C4-2B (cell line): ENCODE measurements at regions not wholly inside any gene's neighbourhood (a gene's known extent, or its start where the extent isn't known, plus 50 kb on each side); places are given as distances from the start of the nearest gene placed in this dataset.

ENCODE experiments used
- H3K27ac ChIP-seq: fragments of 450-650 bp; 2 replicates; pipeline ENCODE4 v1.5.1; 2017
- ZFX ChIP-seq: fragments of 450-650 bp; IDR thresholded peaks from 2 replicates; pipeline ENCODE4 v1.6.1; 2017
- TF ChIP-seq, protein P1 (sequence below): fragments of 450-650 bp; conservative IDR thresholded peaks from 2 replicates; pipeline ENCODE4 v1.5.1; 2017; ENCODE audit warnings: mild to moderate bottlenecking

DNA sequence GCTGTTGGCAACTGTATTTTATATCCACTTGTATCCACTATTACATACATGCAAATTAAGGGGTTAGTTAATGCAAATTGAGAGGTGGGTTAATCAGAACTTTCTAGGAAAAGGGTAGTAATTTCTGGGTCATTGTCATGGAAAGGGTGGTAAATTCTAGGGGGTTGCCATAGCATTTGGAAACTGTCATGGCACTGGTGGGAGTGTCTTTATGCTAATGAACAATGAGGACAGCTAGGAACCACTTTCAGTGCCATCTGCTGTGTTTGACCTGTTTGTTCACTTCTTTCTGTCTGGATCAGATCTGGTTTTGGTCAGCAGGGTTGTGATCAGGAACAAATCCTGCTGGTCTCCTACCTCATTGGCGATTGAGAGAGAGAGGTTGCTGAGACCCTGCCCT is 283.3 kb upstream of the PRKCQ start:
- no peak overlapping the region for H3K27ac ChIP-seq
- TF ChIP-seq ZFX: no peak
- TF ChIP-seq, protein P1, sequence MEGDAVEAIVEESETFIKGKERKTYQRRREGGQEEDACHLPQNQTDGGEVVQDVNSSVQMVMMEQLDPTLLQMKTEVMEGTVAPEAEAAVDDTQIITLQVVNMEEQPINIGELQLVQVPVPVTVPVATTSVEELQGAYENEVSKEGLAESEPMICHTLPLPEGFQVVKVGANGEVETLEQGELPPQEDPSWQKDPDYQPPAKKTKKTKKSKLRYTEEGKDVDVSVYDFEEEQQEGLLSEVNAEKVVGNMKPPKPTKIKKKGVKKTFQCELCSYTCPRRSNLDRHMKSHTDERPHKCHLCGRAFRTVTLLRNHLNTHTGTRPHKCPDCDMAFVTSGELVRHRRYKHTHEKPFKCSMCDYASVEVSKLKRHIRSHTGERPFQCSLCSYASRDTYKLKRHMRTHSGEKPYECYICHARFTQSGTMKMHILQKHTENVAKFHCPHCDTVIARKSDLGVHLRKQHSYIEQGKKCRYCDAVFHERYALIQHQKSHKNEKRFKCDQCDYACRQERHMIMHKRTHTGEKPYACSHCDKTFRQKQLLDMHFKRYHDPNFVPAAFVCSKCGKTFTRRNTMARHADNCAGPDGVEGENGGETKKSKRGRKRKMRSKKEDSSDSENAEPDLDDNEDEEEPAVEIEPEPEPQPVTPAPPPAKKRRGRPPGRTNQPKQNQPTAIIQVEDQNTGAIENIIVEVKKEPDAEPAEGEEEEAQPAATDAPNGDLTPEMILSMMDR: no peak

DNA sequence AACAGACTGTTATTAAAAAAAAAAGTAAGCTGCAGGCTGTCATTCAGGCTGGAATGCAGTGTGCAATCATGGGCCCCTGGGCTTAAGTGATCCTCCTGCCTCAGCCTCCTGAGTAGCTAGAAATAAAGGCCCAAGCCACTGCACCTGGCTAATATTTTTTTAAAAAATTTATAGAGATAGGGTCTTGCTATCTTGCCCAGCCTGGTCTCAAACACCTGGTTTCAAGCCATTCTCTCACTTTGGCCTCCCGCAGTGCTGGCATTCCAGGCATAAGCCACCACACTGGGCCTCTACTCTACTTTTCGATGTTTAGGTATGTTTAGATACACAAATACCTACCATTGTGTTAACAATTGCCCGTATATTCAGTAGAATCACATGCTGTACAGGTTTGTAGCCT is 270.4 kb upstream of the PRKCQ start:
- TF ChIP-seq, protein P1: no peak
- no peak for TF ChIP-seq ZFX
- no peak overlapping the region for H3K27ac ChIP-seq

DNA sequence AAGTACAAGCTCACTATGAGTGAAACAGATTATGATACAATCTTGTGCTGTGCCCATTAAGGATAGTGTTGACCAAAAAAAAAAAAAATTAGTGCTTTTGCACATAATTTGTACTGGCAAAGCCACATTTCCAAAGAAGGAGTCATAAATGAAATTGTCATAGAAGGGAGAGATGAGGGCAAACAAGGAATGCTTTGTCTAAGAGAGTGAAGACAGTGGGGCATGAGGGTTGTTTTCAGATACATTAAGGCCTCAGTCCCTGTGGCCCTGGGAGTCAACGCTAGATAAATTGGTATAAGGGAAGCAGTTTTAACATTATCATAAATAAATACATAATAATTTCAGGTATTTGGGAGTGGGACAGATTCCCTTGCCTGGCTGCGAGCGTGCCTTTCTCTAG is 267.5 kb upstream of the PRKCQ start:
- H3K27ac ChIP-seq: no peak overlapping the region
- no peak for TF ChIP-seq ZFX
- TF ChIP-seq, protein P1: no peak

DNA sequence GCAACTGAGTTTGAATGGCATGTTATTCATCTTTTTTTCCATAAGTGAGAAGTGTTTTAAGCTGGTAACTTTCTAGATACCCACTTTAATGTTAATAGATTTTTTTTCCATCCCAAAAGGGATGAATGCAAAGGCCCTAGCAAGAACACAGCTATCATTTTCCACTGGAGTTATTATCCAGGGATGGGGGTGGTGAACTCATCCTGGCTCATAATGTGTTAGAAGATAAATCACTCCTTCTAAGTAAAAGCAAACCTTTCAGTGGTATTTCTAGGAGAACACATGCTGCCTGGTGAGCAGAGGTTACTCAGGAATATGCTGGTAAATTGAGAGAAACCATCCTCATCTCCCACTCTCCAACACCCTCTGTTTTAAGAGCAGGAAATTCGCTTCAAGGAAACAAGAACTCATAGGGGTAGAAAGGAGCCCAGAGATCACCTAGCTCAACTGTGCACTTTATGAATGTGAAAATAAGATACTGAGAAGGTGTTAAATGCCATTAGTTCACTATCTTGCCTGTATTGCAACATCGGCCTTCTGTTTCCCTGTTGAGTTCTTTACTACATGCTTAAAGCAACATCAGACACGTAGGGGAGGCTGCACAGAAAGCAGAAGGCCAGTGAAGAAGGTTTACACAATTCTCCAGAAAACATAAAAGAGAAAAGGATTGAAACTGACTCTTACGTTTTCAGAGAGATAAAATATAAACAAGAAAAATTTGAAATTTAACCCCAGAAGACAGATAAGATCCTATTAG is 264.0 kb upstream of the PRKCQ start:
- H3K27ac ChIP-seq: no peak overlapping the region
- TF ChIP-seq, protein P1: no peak
- TF ChIP-seq ZFX: no peak

DNA sequence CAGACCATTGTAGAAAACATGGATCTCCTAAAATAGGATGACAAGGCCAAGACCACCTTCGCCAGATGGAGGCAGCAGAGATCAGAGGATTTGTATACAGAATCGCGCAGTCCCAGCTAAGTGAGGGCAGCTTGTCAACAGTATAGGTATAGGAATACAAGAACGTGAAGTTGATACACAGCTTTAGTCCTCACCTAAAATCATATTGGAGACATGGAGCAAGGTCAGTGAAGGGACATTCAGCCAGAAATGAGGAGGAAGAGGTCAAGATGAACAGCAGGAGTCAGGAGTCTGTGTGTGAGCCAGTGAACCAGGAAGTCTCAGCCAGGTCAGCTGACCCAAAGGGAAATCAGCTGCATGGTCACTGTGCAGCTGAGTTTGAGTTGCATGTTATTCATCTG is 263.4 kb upstream of the PRKCQ start:
- TF ChIP-seq, protein P1: peak; percentile 45
- TF ChIP-seq ZFX: no peak
- H3K27ac ChIP-seq: no peak overlapping the region

DNA sequence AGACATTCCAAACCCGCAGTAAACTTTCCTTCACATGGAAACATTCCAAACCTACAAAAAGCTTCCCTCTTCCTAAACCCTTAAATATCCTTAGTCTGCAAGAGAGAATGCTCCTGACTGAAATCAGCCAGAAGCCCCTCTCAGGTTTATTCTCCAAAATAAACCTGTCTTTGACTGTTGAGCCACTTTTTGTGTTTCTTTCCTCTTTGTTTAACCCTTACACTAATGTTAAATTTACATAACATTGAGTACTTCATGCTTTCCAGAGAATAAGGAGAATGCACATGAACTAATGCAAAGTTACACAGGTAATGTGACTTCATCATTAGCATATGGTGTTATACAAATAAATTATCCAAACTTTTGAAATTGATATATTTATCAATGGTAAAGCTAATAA is 262.6 kb upstream of the PRKCQ start:
- no peak overlapping the region for H3K27ac ChIP-seq
- TF ChIP-seq ZFX: no peak
- TF ChIP-seq, protein P1: no peak

DNA sequence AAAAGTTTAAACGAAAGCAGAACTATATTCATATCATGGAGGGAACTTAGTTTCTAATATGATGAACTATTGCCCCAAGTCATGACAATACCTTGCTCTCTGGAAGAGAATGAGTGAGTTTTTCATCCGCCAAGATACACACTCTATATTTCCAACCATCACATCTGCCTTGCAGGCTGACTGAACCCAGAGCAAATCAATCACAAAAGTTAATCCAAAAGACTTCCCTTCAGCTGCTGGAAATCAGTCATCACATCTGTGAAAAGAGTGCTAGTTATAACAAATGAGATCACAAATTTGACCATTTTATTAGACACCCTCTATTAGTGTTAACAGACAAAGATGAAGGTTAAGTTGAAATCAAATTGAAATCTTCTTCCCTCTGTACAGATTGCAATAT is 261.7 kb upstream of the PRKCQ start:
- no peak overlapping the region for H3K27ac ChIP-seq
- TF ChIP-seq, protein P1: no peak
- no peak for TF ChIP-seq ZFX
